ENCODE measurements at regions not wholly inside any gene's neighbourhood (a gene's known extent, or its start where the extent isn't known, plus 50 kb on each side); places are given as distances from the start of the nearest gene placed in this dataset.

DNA sequence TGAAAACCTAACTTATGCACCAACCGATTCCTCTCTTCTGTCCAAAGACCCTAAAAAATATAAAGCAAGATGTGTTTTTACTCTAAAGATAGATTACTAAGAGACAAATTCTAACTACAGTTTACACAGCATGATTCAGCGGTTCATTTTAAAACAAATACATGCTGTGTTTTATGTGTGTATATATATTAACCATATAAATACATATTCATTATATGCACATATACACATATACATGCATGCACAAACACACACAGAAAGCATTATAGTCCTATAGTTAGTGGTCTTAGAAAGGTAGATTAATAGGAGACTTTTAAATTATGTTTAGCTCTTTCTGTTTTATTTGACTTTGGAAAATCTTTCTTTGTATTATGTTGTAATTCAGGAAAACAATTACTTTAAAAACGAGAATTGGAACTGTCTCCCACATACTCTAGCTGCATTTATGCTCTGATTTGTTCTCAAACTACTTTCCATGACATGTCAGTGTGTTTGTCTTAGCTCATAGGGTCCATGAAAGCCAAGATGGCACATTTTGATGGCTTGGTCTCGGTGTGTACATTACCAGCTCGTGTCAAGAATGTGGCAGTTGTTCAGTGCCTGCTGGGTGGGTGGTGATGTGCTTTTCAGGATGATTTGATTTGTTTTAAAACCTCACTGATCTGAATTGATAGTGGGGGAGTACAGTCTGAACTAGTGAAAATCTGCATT, 548.8 kb upstream of the SALL1 start:
- DNase-seq (ENCODE audit: low read depth) = no peak
- TF ChIP-seq, protein P1, sequence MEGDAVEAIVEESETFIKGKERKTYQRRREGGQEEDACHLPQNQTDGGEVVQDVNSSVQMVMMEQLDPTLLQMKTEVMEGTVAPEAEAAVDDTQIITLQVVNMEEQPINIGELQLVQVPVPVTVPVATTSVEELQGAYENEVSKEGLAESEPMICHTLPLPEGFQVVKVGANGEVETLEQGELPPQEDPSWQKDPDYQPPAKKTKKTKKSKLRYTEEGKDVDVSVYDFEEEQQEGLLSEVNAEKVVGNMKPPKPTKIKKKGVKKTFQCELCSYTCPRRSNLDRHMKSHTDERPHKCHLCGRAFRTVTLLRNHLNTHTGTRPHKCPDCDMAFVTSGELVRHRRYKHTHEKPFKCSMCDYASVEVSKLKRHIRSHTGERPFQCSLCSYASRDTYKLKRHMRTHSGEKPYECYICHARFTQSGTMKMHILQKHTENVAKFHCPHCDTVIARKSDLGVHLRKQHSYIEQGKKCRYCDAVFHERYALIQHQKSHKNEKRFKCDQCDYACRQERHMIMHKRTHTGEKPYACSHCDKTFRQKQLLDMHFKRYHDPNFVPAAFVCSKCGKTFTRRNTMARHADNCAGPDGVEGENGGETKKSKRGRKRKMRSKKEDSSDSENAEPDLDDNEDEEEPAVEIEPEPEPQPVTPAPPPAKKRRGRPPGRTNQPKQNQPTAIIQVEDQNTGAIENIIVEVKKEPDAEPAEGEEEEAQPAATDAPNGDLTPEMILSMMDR (conservative IDR thresholded peaks at IDR 0.05; ENCODE audit: low read depth, low read length) = no peak
- H3K4me3 ChIP-seq (ENCODE audit: low read depth, low read length) = no peak overlapping the region

GRCh38 chr16:51698647-51699046, 547.6 kb upstream of the SALL1 start:
- H3K4me3 ChIP-seq (ENCODE audit: low read depth, low read length) = no peak overlapping the region
- no peak for DNase-seq (ENCODE audit: low read depth)
- TF ChIP-seq, protein P1 (conservative IDR thresholded peaks at IDR 0.05; ENCODE audit: low read depth, low read length) = no peak

DNA sequence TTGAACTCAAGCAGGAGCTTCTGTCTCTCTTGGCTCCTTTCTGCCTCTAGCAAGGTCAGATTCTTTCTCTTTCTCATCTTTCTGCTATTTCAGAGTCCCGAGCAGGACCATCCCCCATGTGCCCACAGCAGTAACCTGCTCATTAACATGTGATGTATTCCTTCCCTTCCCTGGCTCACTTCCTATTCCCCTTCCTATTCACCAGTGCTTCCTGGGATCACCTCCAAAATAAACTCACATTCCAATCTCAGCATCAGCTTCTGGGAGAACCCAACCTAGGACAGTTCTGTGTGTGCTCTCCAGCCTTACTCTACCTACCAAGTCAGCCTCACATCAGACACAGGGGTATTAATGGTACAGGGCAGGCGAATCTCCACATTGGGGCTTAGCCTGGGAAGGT, 546.4 kb upstream of the SALL1 start:
- no peak overlapping the region for H3K4me3 ChIP-seq (ENCODE audit: low read depth, low read length)
- TF ChIP-seq, protein P1 (conservative IDR thresholded peaks at IDR 0.05; ENCODE audit: low read depth, low read length) = no peak
- DNase-seq (ENCODE audit: low read depth) = no peak

DNA sequence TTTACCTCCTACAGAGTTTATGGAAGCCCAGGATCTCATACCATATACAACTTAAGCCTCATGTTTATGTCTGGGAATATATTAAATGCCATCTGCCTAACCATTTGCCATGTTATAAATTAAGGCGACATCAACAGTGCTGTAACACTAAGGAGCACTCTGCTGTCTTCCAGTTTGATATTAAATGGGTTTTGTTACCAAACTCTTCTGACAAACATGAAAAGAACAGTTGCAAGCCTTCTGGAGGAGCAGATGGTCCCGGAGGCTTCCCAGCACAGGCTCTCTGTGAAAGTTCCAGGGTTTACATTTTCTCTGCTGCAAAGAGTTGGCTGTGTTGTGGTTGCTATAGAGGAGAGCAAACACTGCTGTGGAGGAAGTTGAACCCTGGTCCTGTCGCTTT, 545.3 kb upstream of the SALL1 start:
- TF ChIP-seq, protein P1 (conservative IDR thresholded peaks at IDR 0.05; ENCODE audit: low read depth, low read length) = no peak
- H3K4me3 ChIP-seq (ENCODE audit: low read depth, low read length) = no peak overlapping the region
- DNase-seq (ENCODE audit: low read depth) = no peak

GRCh38 chr16:51691109-51691508, 540.0 kb upstream of the SALL1 start:
- DNase-seq (ENCODE audit: low read depth) = no peak
- TF ChIP-seq, protein P1 (conservative IDR thresholded peaks at IDR 0.05; ENCODE audit: low read depth, low read length) = no peak
- no peak overlapping the region for H3K4me3 ChIP-seq (ENCODE audit: low read depth, low read length)

- TF ChIP-seq, protein P1 (conservative IDR thresholded peaks at IDR 0.05; ENCODE audit: low read depth, low read length) = no peak
- no peak for DNase-seq (ENCODE audit: low read depth)
- H3K4me3 ChIP-seq (ENCODE audit: low read depth, low read length) = no peak overlapping the region
Observed at GRCh38 chr16:51685498-51685897, 534.4 kb upstream of the SALL1 start.

DNA sequence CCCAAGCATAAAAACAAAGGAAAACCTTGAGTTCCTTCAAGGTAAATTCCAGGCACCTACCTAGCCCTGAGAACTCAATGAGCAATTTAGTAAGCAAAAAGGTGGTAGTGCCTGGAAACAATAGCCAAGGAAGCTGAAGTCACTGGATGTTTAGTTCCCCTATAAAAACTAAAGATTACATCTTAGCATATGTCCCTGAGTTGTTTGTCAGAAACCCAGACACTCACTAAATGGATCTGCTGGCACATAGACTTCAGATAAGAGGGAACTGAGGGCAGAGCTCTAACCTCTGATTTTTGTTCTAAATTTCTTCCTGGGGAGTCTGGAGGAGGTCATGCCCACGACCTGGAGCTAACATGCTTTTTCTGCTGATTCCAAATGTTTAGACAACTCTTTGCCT, 532.8 kb upstream of the SALL1 start:
- H3K4me3 ChIP-seq (ENCODE audit: low read depth, low read length) = no peak overlapping the region
- DNase-seq (ENCODE audit: low read depth) = no peak
- TF ChIP-seq, protein P1 (conservative IDR thresholded peaks at IDR 0.05; ENCODE audit: low read depth, low read length) = no peak

Data from epithelial cell of proximal tubule (primary cell).